GM23248 (cell line): ENCODE measurements at regions not wholly inside any gene's neighbourhood (a gene's known extent, or its start where the extent isn't known, plus 50 kb on each side); places are given as distances from the start of the nearest gene placed in this dataset.
A peak's percentile ranks its signal among the peaks of the same experiment; 100 is the strongest.

Experiments used
- DNase-seq: peaks from one replicate; pipeline ENCODE4 v3.0.0-alpha.2; 2015
- H2AFZ ChIP-seq: fragments of 200-600 bp; sonication (generic); 2 replicates; pipeline ENCODE4 v1.6.1; 2016; ENCODE audit warnings: antibody characterized with exemption
- H3F3A ChIP-seq: fragments of 200-600 bp; sonication (generic); 2 replicates; pipeline ENCODE4 v1.6.1; 2016; ENCODE audit warnings: mild to moderate bottlenecking, antibody characterized with exemption, mixed run types; ENCODE audit not compliant: insufficient read depth
- H3K27ac ChIP-seq: fragments of 200-600 bp; sonication (generic); 2 replicates; pipeline ENCODE4 v1.5.1; 2016; ENCODE audit warnings: mild to moderate bottlenecking
- H3K27me3 ChIP-seq: fragments of 200-600 bp; sonication (generic); replicated peaks from 2 replicates; pipeline ENCODE4 v1.6.1; 2016; ENCODE audit warnings: mild to moderate bottlenecking; ENCODE audit not compliant: insufficient read depth
- H3K36me3 ChIP-seq: fragments of 200-600 bp; sonication (generic); 2 replicates; pipeline ENCODE4 v1.6.1; 2016; ENCODE audit warnings: low read depth, mild to moderate bottlenecking
- H3K4me1 ChIP-seq: fragments of 200-600 bp; sonication (generic); 2 replicates; pipeline ENCODE4 v1.6.1; 2016; ENCODE audit warnings: mild to moderate bottlenecking; ENCODE audit not compliant: insufficient read depth
- H3K4me2 ChIP-seq: fragments of 200-600 bp; sonication (generic); one replicate; pipeline ENCODE4 v1.6.1; 2016; ENCODE audit warnings: mild to moderate bottlenecking; ENCODE audit not compliant: unreplicated experiment
- H3K4me3 ChIP-seq: fragments of 200-600 bp; sonication (generic); 2 replicates; pipeline ENCODE4 v1.5.1; 2016; ENCODE audit warnings: mild to moderate bottlenecking
- H3K79me2 ChIP-seq: fragments of 200-600 bp; sonication (generic); 2 replicates; pipeline ENCODE4 v1.6.1; 2016; ENCODE audit warnings: mild to moderate bottlenecking; ENCODE audit not compliant: insufficient read depth
- H3K9ac ChIP-seq: fragments of 200-600 bp; sonication (generic); 2 replicates; pipeline ENCODE4 v1.6.1; 2016; ENCODE audit warnings: mild to moderate bottlenecking
- H3K9me2 ChIP-seq: fragments of 200-600 bp; sonication (generic); 2 replicates; pipeline ENCODE4 v1.6.1; 2016; ENCODE audit warnings: mixed run types, mild to moderate bottlenecking, moderate library complexity; ENCODE audit not compliant: insufficient read depth
- H3K9me3 ChIP-seq: fragments of 200-600 bp; sonication (generic); one replicate; pipeline ENCODE4 v1.6.1; 2017; ENCODE audit warnings: low read depth
- H4K20me1 ChIP-seq: fragments of 200-600 bp; sonication (generic); 2 replicates; pipeline ENCODE4 v1.6.0; 2016; ENCODE audit not compliant: insufficient read depth
- EZH2 ChIP-seq: fragments of 200-600 bp; sonication (generic); IDR thresholded peaks from 2 replicates; pipeline ENCODE4 v1.6.1; 2018; ENCODE audit warnings: antibody characterized with exemption, mild to moderate bottlenecking; ENCODE audit not compliant: insufficient read depth, poor library complexity, severe bottlenecking
- EZH2phosphoT487 ChIP-seq: fragments of 200-600 bp; sonication (generic); IDR thresholded peaks from 2 replicates; pipeline ENCODE4 v1.6.1; 2018; ENCODE audit warnings: antibody characterized with exemption, moderate library complexity, mild to moderate bottlenecking, low read depth; ENCODE audit not compliant: insufficient read depth
- WGBS, 2 experiments: methylation state at CpG; one replicate each; pipeline ENCODE4 v1.1.6; 2015 to 2017; ENCODE audit warnings: low lambda C conversion rate in 2 of 2, low coverage in 1 of 2; ENCODE audit errors: missing lambda C conversion rate in 2 of 2; 5-methylcytosine and 5-hydroxymethylcytosine counted together
- in situ Hi-C: fragments of 300-500 bp; cut with MboI; formaldehyde crosslinking; loops from 2 replicates; pipeline ENCODE4 v1.15.0; 2020

DNA sequence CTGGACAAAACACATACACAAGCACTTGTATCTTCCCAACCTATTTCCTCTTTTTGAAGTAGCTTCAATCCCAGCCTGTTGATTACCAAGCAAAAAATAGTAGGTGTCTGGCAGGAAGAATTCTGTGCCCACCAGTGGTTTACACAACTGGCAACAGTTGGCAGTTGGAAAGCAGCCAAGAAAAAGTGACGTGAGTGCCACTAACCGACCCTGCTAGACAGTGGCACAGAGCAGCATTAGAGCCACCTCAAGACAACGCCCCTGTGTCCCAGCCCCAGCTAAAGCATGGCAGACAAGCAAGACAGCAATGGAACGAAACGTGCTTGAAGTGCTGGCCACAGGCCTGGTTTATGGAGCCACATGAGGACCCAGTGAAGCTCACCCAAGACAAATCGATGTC is 379.6 kb downstream of the FBXO15 start:
- in situ Hi-C loops = no loop called here
- TF ChIP-seq EZH2phosphoT487 (no peak), EZH2 (no peak)
- Histone ChIP-seq H3K27me3 (peaks cover 4% of the 10 kb centered on the region; the same call in 1 of the 2 replicates), H3K27ac (no peak overlapping the region), H2AFZ (no peak overlapping the region), H3K4me3 (no peak overlapping the region), H3K4me2 (no peak overlapping the region), H3K4me1 (no peaks in the 10 kb centered on the region), H3K9ac (no peak overlapping the region), H3K9me3 (no peaks in the 10 kb centered on the region), H4K20me1 (no peaks in the 10 kb centered on the region), H3F3A (no peaks in the 10 kb centered on the region), H3K9me2 (no peaks in the 10 kb centered on the region), H3K79me2 (no peaks in the 10 kb centered on the region), H3K36me3 (no peaks in the 10 kb centered on the region)
- no peak for DNase-seq
- 40 to 42% methylated on average over 6 of the region's 6 CpGs for WGBS, 2 experiments

- no peaks in the 10 kb centered on the region for H4K20me1 ChIP-seq
- H3K79me2 ChIP-seq = no peaks in the 10 kb centered on the region
- no peak overlapping the region for H3K9ac ChIP-seq
- no peak for TF ChIP-seq EZH2
- TF ChIP-seq EZH2phosphoT487 = no peak
- H3F3A ChIP-seq = no peaks in the 10 kb centered on the region
- H3K27ac ChIP-seq = no peak overlapping the region
- no peak overlapping the region for H2AFZ ChIP-seq
- H3K36me3 ChIP-seq = no peaks in the 10 kb centered on the region
- H3K9me3 ChIP-seq = no peaks in the 10 kb centered on the region
- 14 to 18% methylated on average over 8 of the region's 8 CpGs for WGBS, 2 experiments
- peaks cover 4% of the 10 kb centered on the region; the same call in 1 of the 2 replicates for H3K27me3 ChIP-seq
- H3K4me1 ChIP-seq = no peaks in the 10 kb centered on the region
- no peaks in the 10 kb centered on the region for H3K9me2 ChIP-seq
- DNase-seq = no peak
- in situ Hi-C loops = no loop called here
- no peak overlapping the region for H3K4me3 ChIP-seq
- no peak overlapping the region for H3K4me2 ChIP-seq
These were observed 380.6 kb downstream of the FBXO15 start for GRCh38 chr18:73766910-73767515.

GRCh38 chr18:73758446-73758845 is 389.2 kb downstream of the FBXO15 start:
- Histone ChIP-seq H3K27ac (no peak overlapping the region), H2AFZ (no peak overlapping the region), H4K20me1 (no peaks in the 10 kb centered on the region), H3K4me2 (no peak overlapping the region), H3K9me3 (no peaks in the 10 kb centered on the region), H3K27me3 (no peaks in the 10 kb centered on the region), H3K79me2 (no peaks in the 10 kb centered on the region), H3K4me3 (no peak overlapping the region), H3K9me2 (no peaks in the 10 kb centered on the region), H3K4me1 (peaks cover 9% of the 10 kb centered on the region; the same call in 1 of the 2 replicates), H3K9ac (no peak overlapping the region), H3K36me3 (no peaks in the 10 kb centered on the region), H3F3A (no peaks in the 10 kb centered on the region)
- in situ Hi-C loops = no loop called here
- peak; percentile 53 for DNase-seq
- 45 to 48% methylated on average over 2 of the region's 2 CpGs for WGBS, 2 experiments
- TF ChIP-seq EZH2phosphoT487 = no peak
- TF ChIP-seq EZH2 = no peak

GRCh38 chr18:73756256-73757091 is 391.2 kb downstream of the FBXO15 start:
- Histone ChIP-seq H3K27me3 (no peaks in the 10 kb centered on the region), H3K4me3 (no peak overlapping the region), H3K36me3 (no peaks in the 10 kb centered on the region), H3K4me2 (no peak overlapping the region), H2AFZ (no peak overlapping the region), H3F3A (peaks cover 5% of the 10 kb centered on the region; the same call in 1 of the 2 replicates), H3K9me2 (no peaks in the 10 kb centered on the region), H3K4me1 (peaks cover 12% of the 10 kb centered on the region; the same call in 1 of the 2 replicates), H3K9ac (no peak overlapping the region), H3K9me3 (no peaks in the 10 kb centered on the region), H3K79me2 (no peaks in the 10 kb centered on the region), H4K20me1 (no peaks in the 10 kb centered on the region), H3K27ac (no peak overlapping the region)
- in situ Hi-C loops = no loop called here
- 83 to 84% methylated on average over 24 of the region's 24 CpGs for WGBS, 2 experiments
- no peak for TF ChIP-seq EZH2
- no peak for TF ChIP-seq EZH2phosphoT487
- DNase-seq = no peak
